ENCODE measurements at regions not wholly inside any gene's neighbourhood (a gene's known extent, or its start where the extent isn't known, plus 50 kb on each side); places are given as distances from the start of the nearest gene placed in this dataset.
A peak's percentile ranks its signal among the peaks of the same experiment; 100 is the strongest.

DNA sequence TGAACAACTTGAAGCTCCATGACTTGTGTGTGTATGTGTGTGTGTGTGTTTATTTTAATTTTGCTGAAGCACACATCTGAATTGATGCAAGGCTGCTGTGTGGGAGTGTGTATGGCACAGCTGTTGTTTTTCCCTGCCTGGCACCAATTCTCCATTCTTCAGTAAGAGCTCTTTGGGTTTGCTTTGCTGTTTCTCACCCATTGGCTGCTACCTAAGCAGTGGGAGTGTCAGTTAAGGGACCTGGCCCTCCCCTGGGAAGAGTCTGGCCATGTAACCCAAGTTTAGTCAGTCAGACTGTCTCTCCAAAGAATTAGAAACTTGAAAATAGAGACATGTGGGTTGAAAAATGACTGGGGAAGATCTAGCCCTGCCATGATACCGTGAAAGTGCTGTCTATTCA is 126.2 kb upstream of the SYNPR start:
- in situ Hi-C loops (cut with HindIII; ENCODE audit: low sequenced_read_pairs), result no loop called here
- no peak for DNase-seq (ENCODE audit: low spot score)

GRCh38 chr3:63159764-63160163 is 118.3 kb upstream of the SYNPR start:
- DNase-seq (ENCODE audit: low spot score), result no peak
- in situ Hi-C loops (cut with HindIII; ENCODE audit: low sequenced_read_pairs), result no loop called here

- DNase-seq (ENCODE audit: low spot score), result no peak
- in situ Hi-C loops (cut with HindIII; ENCODE audit: low sequenced_read_pairs), result no loop called here
Measured at GRCh38 chr3:63167113-63167512, 111.0 kb upstream of the SYNPR start.

- in situ Hi-C loops (cut with HindIII; ENCODE audit: low sequenced_read_pairs), result no loop called here
- no peak for DNase-seq (ENCODE audit: low spot score)
Measured at GRCh38 chr3:63168179-63168578, 109.9 kb upstream of the SYNPR start.

GRCh38 chr3:63179862-63180522 is 98.1 kb upstream of the SYNPR start:
- in situ Hi-C loops (cut with HindIII; ENCODE audit: low sequenced_read_pairs), result no loop called here
- DNase-seq (ENCODE audit: low spot score), result no peak

DNA sequence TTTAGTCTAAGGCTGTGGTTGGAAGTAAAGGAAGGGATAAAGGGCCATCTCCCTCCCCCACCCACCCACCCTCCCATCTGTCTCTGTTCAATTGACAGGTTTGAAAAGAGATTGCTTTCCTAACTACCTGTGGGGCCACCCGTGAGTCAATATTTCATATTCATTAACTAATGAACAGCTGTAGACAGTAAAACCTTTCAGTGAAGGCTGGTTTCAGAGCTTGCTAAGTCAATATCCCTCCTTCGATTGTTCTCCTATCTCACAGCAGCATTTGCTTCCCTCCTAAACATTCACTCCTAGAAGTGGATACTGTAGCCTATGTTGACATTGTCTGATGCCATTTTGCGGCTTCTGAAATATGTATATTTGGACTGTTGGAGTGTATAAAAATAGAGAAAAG is 85.9 kb upstream of the SYNPR start:
- in situ Hi-C loops (cut with HindIII; ENCODE audit: low sequenced_read_pairs), result no loop called here
- no peak for DNase-seq (ENCODE audit: low spot score)

- in situ Hi-C loops (cut with HindIII; ENCODE audit: low sequenced_read_pairs), result no loop called here
Measured at GRCh38 chr3:63193647-63194046, 84.5 kb upstream of the SYNPR start.

GRCh38 chr3:63199606-63200005 is 78.5 kb upstream of the SYNPR start:
- DNase-seq (ENCODE audit: low spot score), result no peak
- in situ Hi-C loops (cut with HindIII; ENCODE audit: low sequenced_read_pairs), result no loop called here

More at GRCh38 chr3:63193647-63194046, 84.5 kb upstream of the SYNPR start:
- DNase-seq (ENCODE audit: low spot score), result peak; percentile 66

GRCh38 chr3:63202529-63202928 is 75.6 kb upstream of the SYNPR start:
- in situ Hi-C loops (cut with HindIII; ENCODE audit: low sequenced_read_pairs), result no loop called here
- no peak for DNase-seq (ENCODE audit: low spot score)

GRCh38 chr3:63207066-63207590 is 71.0 kb upstream of the SYNPR start:
- in situ Hi-C loops (cut with HindIII; ENCODE audit: low sequenced_read_pairs), result no loop called here
- no peak for DNase-seq (ENCODE audit: low spot score)

DNA sequence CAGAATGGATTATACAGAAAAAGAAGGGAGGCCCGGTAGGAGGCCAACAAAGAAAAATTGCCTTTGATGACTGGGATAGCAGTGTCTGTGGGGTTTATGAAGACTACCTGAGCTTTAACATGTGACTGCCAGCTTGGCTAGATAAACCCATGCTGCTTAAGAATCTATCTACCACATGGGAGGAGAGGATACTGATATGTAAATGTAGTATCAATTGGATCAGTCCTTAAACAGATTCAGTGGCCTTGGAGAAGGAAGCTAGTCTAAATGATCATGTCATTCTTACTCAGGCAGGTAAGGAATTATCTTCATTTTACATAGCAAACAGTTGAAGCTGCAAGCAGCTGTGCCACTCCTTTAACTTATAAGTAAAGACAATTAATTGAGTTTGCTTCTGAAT is 50.0 kb upstream of the SYNPR start:
- in situ Hi-C loops (cut with HindIII; ENCODE audit: low sequenced_read_pairs), result no loop called here
- DNase-seq (ENCODE audit: low spot score), result no peak

All from G401 (cell line).